ENCODE measurements at regions not wholly inside any gene's neighbourhood (a gene's known extent, or its start where the extent isn't known, plus 50 kb on each side); places are given as distances from the start of the nearest gene placed in this dataset.

DNA sequence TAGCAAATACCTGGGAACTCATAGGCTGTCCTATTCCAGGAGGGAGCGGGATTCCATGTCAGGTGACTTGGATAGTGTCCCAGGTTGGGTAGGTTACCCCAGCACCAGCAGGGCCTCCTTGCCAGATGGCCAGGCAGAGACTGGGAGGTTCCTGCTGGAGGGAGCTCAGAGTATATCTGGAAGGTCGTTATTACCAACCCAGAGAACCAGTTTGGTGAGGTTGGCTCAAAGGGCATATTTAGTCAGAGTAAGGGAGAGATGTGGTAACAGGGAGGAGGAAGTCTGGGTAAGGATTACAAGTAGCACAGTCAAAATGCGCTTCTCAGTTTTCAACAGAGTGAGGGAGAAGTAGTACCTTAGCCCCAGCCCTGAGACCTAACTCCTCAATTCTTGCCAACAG lies 53.3 kb upstream of the LNX1 start:
- no peak for DNase-seq (ENCODE audit: low spot score)
